SK-N-MC (cell line): ENCODE measurements at regions not wholly inside any gene's neighbourhood (a gene's known extent, or its start where the extent isn't known, plus 50 kb on each side); places are given as distances from the start of the nearest gene placed in this dataset.

ENCODE experiments used
- EZH2 ChIP-seq: fragments of 200-600 bp; sonication (generic); IDR thresholded peaks from one replicate; pipeline ENCODE4 v1.6.1; 2017; ENCODE audit warnings: antibody characterized with exemption
- POLR2AphosphoS5 ChIP-seq: IDR thresholded peaks from 2 replicates; pipeline ENCODE4 v1.6.1; 2012; ENCODE audit warnings: mild to moderate bottlenecking, low read depth, low read length, borderline replicate concordance

GRCh38 chr3:127352612-127353011, 64.8 kb upstream of the PRR20G start:
- TF ChIP-seq EZH2 (no peak), POLR2AphosphoS5 (no peak)
